Hepatocyte (in vitro differentiated cells): ENCODE measurements at regions not wholly inside any gene's neighbourhood (a gene's known extent, or its start where the extent isn't known, plus 50 kb on each side); places are given as distances from the start of the nearest gene placed in this dataset.

Experiments used
- DNase-seq: peaks from one replicate; pipeline ENCODE4 v3.0.0-alpha.2; 2016; ENCODE audit warnings: low spot score
- H2AFZ ChIP-seq: fragments of 200-600 bp; sonication (generic); 2 replicates; pipeline ENCODE4 v1.6.0; 2016; ENCODE audit warnings: antibody characterized with exemption, mild to moderate bottlenecking
- H3K27ac ChIP-seq: fragments of 200-600 bp; sonication (generic); 2 replicates; pipeline ENCODE4 v1.5.1; 2016; ENCODE audit warnings: mild to moderate bottlenecking
- H3K27me3 ChIP-seq: fragments of 200-600 bp; sonication (generic); 2 replicates; pipeline ENCODE4 v1.6.1; 2016
- H3K36me3 ChIP-seq: fragments of 200-600 bp; sonication (generic); replicated peaks from 2 replicates; pipeline ENCODE4 v1.5.1; 2016; ENCODE audit warnings: low read depth; ENCODE audit not compliant: insufficient read depth
- H3K4me1 ChIP-seq: fragments of 200-600 bp; sonication (generic); 2 replicates; pipeline ENCODE4 v1.5.1; 2016; ENCODE audit warnings: mild to moderate bottlenecking, moderate library complexity; ENCODE audit not compliant: insufficient read depth
- H3K4me2 ChIP-seq: fragments of 200-600 bp; sonication (generic); 2 replicates; pipeline ENCODE4 v1.6.0; 2016
- H3K4me3 ChIP-seq: fragments of 200-600 bp; sonication (generic); 2 replicates; pipeline ENCODE4 v1.5.1; 2016; ENCODE audit warnings: mild to moderate bottlenecking
- H3K79me2 ChIP-seq: fragments of 200-600 bp; sonication (generic); 2 replicates; pipeline ENCODE4 v1.6.0; 2017; ENCODE audit warnings: mild to moderate bottlenecking
- H3K9me2 ChIP-seq: fragments of 200-600 bp; sonication (generic); replicated peaks from 2 replicates; pipeline ENCODE4 v1.6.0; 2017; ENCODE audit warnings: mild to moderate bottlenecking; ENCODE audit not compliant: insufficient read depth
- H3K9me3 ChIP-seq: fragments of 200-600 bp; sonication (generic); 2 replicates; pipeline ENCODE4 v1.5.1; 2016; ENCODE audit warnings: low read depth, mild to moderate bottlenecking
- H4K20me1 ChIP-seq: fragments of 200-600 bp; sonication (generic); 2 replicates; pipeline ENCODE4 v1.6.0; 2016; ENCODE audit warnings: mild to moderate bottlenecking; ENCODE audit not compliant: insufficient read depth, poor library complexity, severe bottlenecking
- EZH2 ChIP-seq: fragments of 200-600 bp; sonication (generic); IDR thresholded peaks from 2 replicates; pipeline ENCODE4 v1.6.1; 2016; ENCODE audit warnings: antibody characterized with exemption, mild to moderate bottlenecking, borderline replicate concordance
- EZH2phosphoT487 ChIP-seq: fragments of 200-600 bp; sonication (generic); IDR thresholded peaks from one replicate; pipeline ENCODE4 v1.6.1; 2018; ENCODE audit warnings: antibody characterized with exemption, mild to moderate bottlenecking, low read depth, moderate library complexity; ENCODE audit not compliant: unreplicated experiment, severe bottlenecking
- WGBS: methylation state at CpG from one replicate; pipeline ENCODE4 v1.1.6; 2016; ENCODE audit warnings: low lambda C conversion rate; ENCODE audit errors: missing lambda C conversion rate; 5-methylcytosine and 5-hydroxymethylcytosine counted together
- TF ChIP-seq, protein P1 (sequence below): fragments of 200-600 bp; sonication (generic); IDR thresholded peaks from 2 replicates; pipeline ENCODE4 v1.5.1; 2016; ENCODE audit warnings: antibody characterized with exemption, mild to moderate bottlenecking; ENCODE audit not compliant: poor library complexity

DNA sequence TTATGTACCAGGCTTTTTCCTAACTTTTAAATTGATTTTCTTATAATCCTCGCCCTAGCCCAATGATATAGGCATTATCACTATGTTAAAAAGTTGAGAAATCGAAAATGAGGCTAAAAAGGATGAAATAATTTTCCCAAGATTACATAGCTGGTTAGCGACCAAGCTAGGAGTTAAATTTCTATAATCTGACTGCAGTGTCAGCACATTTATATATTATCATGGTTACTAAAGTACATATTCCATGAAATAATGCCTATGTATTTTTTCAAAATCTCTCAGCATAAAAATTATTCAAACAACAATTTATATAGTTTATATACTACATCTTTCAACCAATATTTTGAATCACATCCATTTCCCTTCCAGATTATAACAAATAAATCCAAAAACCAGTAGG is 317.3 kb upstream of the TFPI start:
- no peak for TF ChIP-seq EZH2
- no peak for TF ChIP-seq EZH2phosphoT487
- TF ChIP-seq, protein P1, sequence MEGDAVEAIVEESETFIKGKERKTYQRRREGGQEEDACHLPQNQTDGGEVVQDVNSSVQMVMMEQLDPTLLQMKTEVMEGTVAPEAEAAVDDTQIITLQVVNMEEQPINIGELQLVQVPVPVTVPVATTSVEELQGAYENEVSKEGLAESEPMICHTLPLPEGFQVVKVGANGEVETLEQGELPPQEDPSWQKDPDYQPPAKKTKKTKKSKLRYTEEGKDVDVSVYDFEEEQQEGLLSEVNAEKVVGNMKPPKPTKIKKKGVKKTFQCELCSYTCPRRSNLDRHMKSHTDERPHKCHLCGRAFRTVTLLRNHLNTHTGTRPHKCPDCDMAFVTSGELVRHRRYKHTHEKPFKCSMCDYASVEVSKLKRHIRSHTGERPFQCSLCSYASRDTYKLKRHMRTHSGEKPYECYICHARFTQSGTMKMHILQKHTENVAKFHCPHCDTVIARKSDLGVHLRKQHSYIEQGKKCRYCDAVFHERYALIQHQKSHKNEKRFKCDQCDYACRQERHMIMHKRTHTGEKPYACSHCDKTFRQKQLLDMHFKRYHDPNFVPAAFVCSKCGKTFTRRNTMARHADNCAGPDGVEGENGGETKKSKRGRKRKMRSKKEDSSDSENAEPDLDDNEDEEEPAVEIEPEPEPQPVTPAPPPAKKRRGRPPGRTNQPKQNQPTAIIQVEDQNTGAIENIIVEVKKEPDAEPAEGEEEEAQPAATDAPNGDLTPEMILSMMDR = no peak
- Histone ChIP-seq H3K79me2 (no peaks in the 10 kb centered on the region), H3K27me3 (no peaks in the 10 kb centered on the region), H3K4me1 (peaks cover 1% of the 10 kb centered on the region), H3K36me3 (no peaks in the 10 kb centered on the region), H2AFZ (no peak overlapping the region), H3K4me3 (no peak overlapping the region), H3K9me3 (no peaks in the 10 kb centered on the region), H3K27ac (no peak overlapping the region), H3K4me2 (no peak overlapping the region), H3K9me2 (no peaks in the 10 kb centered on the region), H4K20me1 (no peaks in the 10 kb centered on the region)
- no peak for DNase-seq
- 91% methylated on average over 3 of the region's 3 CpGs for WGBS

DNA sequence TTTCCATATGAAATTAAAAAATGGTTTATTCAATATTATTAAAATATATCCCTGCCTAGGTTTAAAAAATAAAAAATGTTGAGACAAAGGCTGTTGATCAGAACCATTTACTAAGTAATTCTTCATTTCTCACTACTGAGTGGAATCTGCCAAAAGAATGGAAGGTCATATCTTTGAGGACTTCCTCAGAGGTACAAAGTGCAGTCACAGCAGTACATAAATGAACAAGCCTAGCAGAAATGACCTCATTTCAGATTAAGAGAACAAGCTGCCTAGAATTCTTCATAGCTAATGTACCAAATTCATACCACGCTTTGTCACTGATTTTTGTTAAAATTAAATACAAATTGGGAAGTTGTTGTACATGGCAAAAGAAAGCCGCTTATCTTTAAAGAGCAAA is 318.9 kb upstream of the TFPI start:
- Histone ChIP-seq H3K4me2 (no peak overlapping the region), H2AFZ (no peak overlapping the region), H4K20me1 (no peaks in the 10 kb centered on the region), H3K4me3 (no peak overlapping the region), H3K27me3 (no peaks in the 10 kb centered on the region), H3K9me2 (no peaks in the 10 kb centered on the region), H3K79me2 (no peaks in the 10 kb centered on the region), H3K4me1 (peaks cover 5% of the 10 kb centered on the region), H3K27ac (peak overlapping the region; percentile 17), H3K9me3 (no peaks in the 10 kb centered on the region), H3K36me3 (no peaks in the 10 kb centered on the region)
- DNase-seq = peak; percentile 42
- TF ChIP-seq EZH2phosphoT487 (no peak), EZH2 (no peak)
- TF ChIP-seq, protein P1 = no peak
- WGBS = 73% methylated on average over 2 of the region's 2 CpGs

DNA sequence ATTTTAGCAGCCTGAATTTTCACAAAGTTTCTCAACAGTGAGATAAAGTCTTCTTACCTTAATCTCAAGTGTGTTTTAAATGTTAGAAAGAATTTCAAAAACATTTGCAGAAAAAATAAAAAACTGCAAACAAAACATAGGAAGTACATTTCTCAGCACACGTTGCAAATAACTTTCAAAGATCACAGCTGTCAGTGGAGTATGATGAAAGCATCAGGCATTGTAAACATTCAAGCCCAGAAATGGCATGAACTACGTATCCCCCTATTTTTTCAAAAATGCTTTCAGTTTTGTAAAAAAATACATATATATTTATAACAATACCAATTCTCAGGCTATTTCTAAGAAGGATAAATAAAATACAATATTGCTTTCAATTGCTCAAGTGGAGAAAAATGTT is 320.6 kb upstream of the TFPI start:
- Histone ChIP-seq H3K4me3 (no peak overlapping the region), H3K27ac (no peak overlapping the region), H3K9me3 (no peaks in the 10 kb centered on the region), H3K27me3 (no peaks in the 10 kb centered on the region), H3K79me2 (no peaks in the 10 kb centered on the region), H2AFZ (peak overlapping the region; percentile 15), H3K9me2 (no peaks in the 10 kb centered on the region), H3K4me2 (no peak overlapping the region), H4K20me1 (no peaks in the 10 kb centered on the region), H3K36me3 (no peaks in the 10 kb centered on the region), H3K4me1 (peaks cover 5% of the 10 kb centered on the region)
- TF ChIP-seq, protein P1 = no peak
- no peak for TF ChIP-seq EZH2
- no peak for TF ChIP-seq EZH2phosphoT487
- DNase-seq = no peak
- WGBS = 33% methylated on average over 2 of the region's 2 CpGs
